HepG2 (cell line): ENCODE measurements at regions not wholly inside any gene's neighbourhood (a gene's known extent, or its start where the extent isn't known, plus 50 kb on each side); places are given as distances from the start of the nearest gene placed in this dataset.

Experiments
- ATAC-seq: fragments of 200-7000 bp; cut with Tn5 transposase; 3 replicates; pipeline ENCODE4 v1.9.1; 2020; ENCODE audit warnings: mild to moderate bottlenecking, moderate library complexity
- BruUV-seq: library from RNA; stranded (reverse); fragments of 400-500 nt; replicated peaks from 2 replicates; lab custom pipeline; 2021; lab: Mats Ljungman, UMichigan
- CTCF ChIA-PET: fragments of 300-600 bp; formaldehyde crosslinking; extraction: SDS; loops from one replicate; lab custom pipeline; 2021; ENCODE audit warnings: low total read pairs, inconsistent platforms, low intra/inter-chr PET ratio; lab: Yijun Ruan, JAX
- POLR2A ChIA-PET: fragments of 350-600 bp; sonication (Branson Sonifier 250); formaldehyde crosslinking; loops from one replicate; lab custom pipeline; 2020; ENCODE audit warnings: antibody characterized with exemption, inconsistent platforms; lab: Yijun Ruan, JAX
- DNase-seq: peaks from one replicate; pipeline ENCODE4 v3.0.0-alpha.2; 2015; ENCODE audit warnings: low spot score
- FAIRE-seq: peaks from 3 replicates; lab custom pipeline; 2011; peaks lifted over from hg19 to GRCh38; lab: Jason Lieb, UNC
- H2AFZ ChIP-seq: one replicate; pipeline ENCODE4 v1.6.1; 2011; ENCODE audit warnings: low read length, inconsistent platforms
- H3K27ac ChIP-seq: fragments of 300-600 bp; 3 replicates; pipeline ENCODE4 v1.8.0; 2011; ENCODE audit warnings: mixed run types, mild to moderate bottlenecking, mixed read lengths, low read length, inconsistent platforms; ENCODE audit not compliant: insufficient read depth; ENCODE audit errors: extremely low read length
- H3K27me3 ChIP-seq, 2 experiments: fragments of 200-600 bp in 1 of 2; 2 replicates in 1 of 2; 3 replicates in 1 of 2; pipeline versions ENCODE4 v1.6.0 to v1.8.0; 2011; ENCODE audit warnings: low read length in 2 of 2, mild to moderate bottlenecking in 2 of 2, moderate library complexity in 2 of 2, inconsistent platforms in 1 of 2; ENCODE audit not compliant: insufficient read depth in 2 of 2, control insufficient read depth in 1 of 2
- H3K36me3 ChIP-seq, 2 experiments: fragments of 200-600 bp in 1 of 2; replicated peaks in 1 of 2; 2 replicates in 1 of 2; 3 replicates in 1 of 2; pipeline versions ENCODE4 v1.5.1 to v1.8.0; 2011; ENCODE audit warnings: low read length in 2 of 2, inconsistent platforms in 1 of 2; ENCODE audit not compliant: insufficient read depth in 2 of 2, control insufficient read depth in 1 of 2
- H3K4me1 ChIP-seq: 2 replicates; pipeline ENCODE4 v1.5.1; 2012; ENCODE audit warnings: low read length, inconsistent platforms; ENCODE audit not compliant: insufficient read depth
- H3K4me2 ChIP-seq: 2 replicates; pipeline ENCODE4 v1.6.0; 2011; ENCODE audit warnings: low read depth, low read length, inconsistent platforms
- H3K4me3 ChIP-seq, 3 experiments: fragments of 200-600 bp in 1 of 3; sonication (generic), shearing (Covaris generic) in 1 of 3; replicated peaks in 1 of 3; 2 replicates each; pipeline ENCODE4 v1.5.1; 2011 to 2016; ENCODE audit warnings: low read length in 3 of 3, inconsistent platforms in 2 of 3, low read depth in 2 of 3, mild to moderate bottlenecking in 2 of 3, control low read depth in 1 of 3, mixed read lengths in 1 of 3; ENCODE audit not compliant: insufficient read depth in 1 of 3
- H3K79me2 ChIP-seq: one replicate; pipeline ENCODE4 v1.6.1; 2011; ENCODE audit warnings: low read length, inconsistent platforms; ENCODE audit not compliant: insufficient read depth
- H3K9ac ChIP-seq: 2 replicates; pipeline ENCODE4 v1.6.0; 2011; ENCODE audit warnings: mild to moderate bottlenecking, low read depth, low read length, inconsistent platforms; ENCODE audit not compliant: insufficient read depth
- H3K9me3 ChIP-seq: 2 replicates; pipeline ENCODE4 v1.5.1; 2012; ENCODE audit warnings: mild to moderate bottlenecking, low read length
- H4K20me1 ChIP-seq: 2 replicates; pipeline ENCODE4 v1.6.0; 2011; ENCODE audit warnings: inconsistent platforms, mild to moderate bottlenecking, low read length, moderate library complexity; ENCODE audit not compliant: insufficient read depth
- FLYWCH1 ChIP-seq: sonication (generic); formaldehyde crosslinking; IDR thresholded peaks from 2 replicates; pipeline ENCODE4 v1.8.1; 2023; ENCODE audit warnings: mild to moderate bottlenecking, missing genetic modification reagents
- JUN ChIP-seq: sonication (generic); formaldehyde crosslinking; IDR thresholded peaks from 2 replicates; pipeline ENCODE4 v1.4.0; 2020; ENCODE audit warnings: mild to moderate bottlenecking, missing genetic modification reagents
- SOX13 ChIP-seq, 3 experiments: fragments of 450-650 bp in 1 of 3; sonication (generic) in 1 of 3; formaldehyde crosslinking in 1 of 3; IDR thresholded peaks in 2 of 3; conservative IDR thresholded peaks in 1 of 3; 2 replicates each; pipeline versions ENCODE4 v1.5.0 to v1.6.1; 2016 to 2020; ENCODE audit warnings: antibody characterized with exemption in 1 of 3, mild to moderate bottlenecking in 1 of 3, missing compliant biosample characterization in 1 of 3, missing genetic modification reagents in 1 of 3, moderate library complexity in 1 of 3
- ZNF512 ChIP-seq: sonication (generic); formaldehyde crosslinking; IDR thresholded peaks from 2 replicates; pipeline ENCODE4 v1.4.0; 2020; ENCODE audit warnings: mild to moderate bottlenecking, missing genetic modification reagents
- ZNF891 ChIP-seq: sonication (generic); formaldehyde crosslinking; IDR thresholded peaks from 2 replicates; pipeline ENCODE4 v1.5.0; 2020; ENCODE audit warnings: mild to moderate bottlenecking, missing genetic modification reagents
- in situ Hi-C: cut with HindIII; loops from 2 replicates; pipeline ENCODE4 v1.10.0; 2017; ENCODE audit warnings: low pct_unique_long_range_greater_than_20kb; ENCODE audit not compliant: extremely low pct_ligation_motif_present
- intact Hi-C: fragments of 100-400 bp; cut with micrococcal nuclease; formaldehyde crosslinking; loops from one replicate; pipeline ENCODE4 v1.10.0; 2022; ENCODE audit not compliant: unreplicated experiment
- TF ChIP-seq, protein P1 (sequence below): sonication (generic); formaldehyde crosslinking; IDR thresholded peaks from 2 replicates; pipeline ENCODE4 v1.4.0; 2020; ENCODE audit warnings: missing genetic modification reagents, mild to moderate bottlenecking, borderline replicate concordance

DNA sequence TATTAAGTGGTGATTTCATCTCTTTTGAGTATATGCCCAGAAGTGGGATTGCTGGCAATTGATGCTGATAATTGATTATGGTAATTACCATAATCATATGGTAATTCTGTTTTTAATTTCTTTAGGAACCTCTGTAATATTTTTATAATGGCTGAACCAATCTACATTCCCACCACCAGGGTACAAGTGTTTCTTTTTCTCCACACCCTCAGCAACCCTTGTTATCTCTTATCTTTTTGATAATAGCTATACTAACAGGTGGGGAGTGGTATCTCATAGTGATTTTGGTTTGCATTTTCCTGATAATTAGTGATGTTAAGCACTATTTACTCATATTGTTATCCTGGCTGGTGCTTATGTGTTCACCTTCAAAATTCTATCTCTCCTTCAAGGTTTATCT is 212.6 kb downstream of the FMR1NB start:
- no peak overlapping the region for H3K4me3 ChIP-seq
- no peaks in the 10 kb centered on the region for H3K36me3 ChIP-seq
- H3K27ac ChIP-seq: no peak overlapping the region
- no peaks in the 10 kb centered on the region for H3K27me3 ChIP-seq
- in situ Hi-C loops: no loop called here
- no peaks in the 10 kb centered on the region for H3K9me3 ChIP-seq
- no peak for ATAC-seq
- no peak overlapping the region for H3K9ac ChIP-seq
- POLR2A ChIA-PET: no interaction called here
- H3K79me2 ChIP-seq: no peaks in the 10 kb centered on the region
- intact Hi-C loops: no loop called here
- BruUV-seq: no TSS peak
- CTCF ChIA-PET: no interaction called here
- no peak overlapping the region for H3K4me2 ChIP-seq
- H3K4me1 ChIP-seq: no peaks in the 10 kb centered on the region
- H4K20me1 ChIP-seq: no peaks in the 10 kb centered on the region
- TF ChIP-seq ZNF512 (no peak), FLYWCH1 (CRISPR knock-in tag) (no peak), ZNF891 (CRISPR knock-in tag) (no peak), JUN (CRISPR knock-in tag) (no peak), SOX13 (IDR thresholded peaks at IDR 0.05) (no peak), SOX13 (CRISPR knock-in tag; conservative IDR thresholded peaks at IDR 0.05 in 1 of 2, IDR thresholded peaks at IDR 0.05 in 1 of 2) (no peak)
- TF ChIP-seq, protein P1, sequence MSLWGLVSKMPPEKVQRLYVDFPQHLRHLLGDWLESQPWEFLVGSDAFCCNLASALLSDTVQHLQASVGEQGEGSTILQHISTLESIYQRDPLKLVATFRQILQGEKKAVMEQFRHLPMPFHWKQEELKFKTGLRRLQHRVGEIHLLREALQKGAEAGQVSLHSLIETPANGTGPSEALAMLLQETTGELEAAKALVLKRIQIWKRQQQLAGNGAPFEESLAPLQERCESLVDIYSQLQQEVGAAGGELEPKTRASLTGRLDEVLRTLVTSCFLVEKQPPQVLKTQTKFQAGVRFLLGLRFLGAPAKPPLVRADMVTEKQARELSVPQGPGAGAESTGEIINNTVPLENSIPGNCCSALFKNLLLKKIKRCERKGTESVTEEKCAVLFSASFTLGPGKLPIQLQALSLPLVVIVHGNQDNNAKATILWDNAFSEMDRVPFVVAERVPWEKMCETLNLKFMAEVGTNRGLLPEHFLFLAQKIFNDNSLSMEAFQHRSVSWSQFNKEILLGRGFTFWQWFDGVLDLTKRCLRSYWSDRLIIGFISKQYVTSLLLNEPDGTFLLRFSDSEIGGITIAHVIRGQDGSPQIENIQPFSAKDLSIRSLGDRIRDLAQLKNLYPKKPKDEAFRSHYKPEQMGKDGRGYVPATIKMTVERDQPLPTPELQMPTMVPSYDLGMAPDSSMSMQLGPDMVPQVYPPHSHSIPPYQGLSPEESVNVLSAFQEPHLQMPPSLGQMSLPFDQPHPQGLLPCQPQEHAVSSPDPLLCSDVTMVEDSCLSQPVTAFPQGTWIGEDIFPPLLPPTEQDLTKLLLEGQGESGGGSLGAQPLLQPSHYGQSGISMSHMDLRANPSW (CRISPR knock-in tag): no peak
- no peak for DNase-seq
- no peak for FAIRE-seq
- no peak overlapping the region for H2AFZ ChIP-seq
